HCT116 (cell line): ENCODE measurements at regions not wholly inside any gene's neighbourhood (a gene's known extent, or its start where the extent isn't known, plus 50 kb on each side); places are given as distances from the start of the nearest gene placed in this dataset.

ENCODE experiments used
- ATAC-seq: fragments of 200-7000 bp; cut with Tn5 transposase; 2 replicates; pipeline ENCODE4 v1.9.1; 2020; ENCODE audit warnings: mild to moderate bottlenecking, moderate library complexity
- BruUV-seq: library from RNA; stranded (reverse); fragments of 400-500 nt; replicated peaks from 2 replicates; lab custom pipeline; 2021; lab: Mats Ljungman, UMichigan
- CTCF ChIA-PET: fragments of 300-600 bp; sonication (Branson Sonifier 250); formaldehyde crosslinking; loops from one replicate; lab custom pipeline; 2021; ENCODE audit warnings: antibody characterized with exemption; lab: Charles Lee
- POLR2A ChIA-PET: fragments of 300-600, 350-600 bp; sonication (Branson Sonifier 250); formaldehyde crosslinking; loops from one replicate; lab custom pipeline; 2021; ENCODE audit warnings: antibody characterized with exemption; lab: Charles Lee
- RAD21 ChIA-PET, 2 experiments: fragments of 300-600 bp; sonication (Branson Sonifier 250); formaldehyde crosslinking; loops; one replicate each; lab custom pipeline; 2023; ENCODE audit warnings: low total read pairs in 2 of 2; ENCODE audit not compliant: uncharacterized antibody in 2 of 2, unreplicated experiment in 2 of 2, low non-redundant PET in 1 of 2; lab: Charles Lee
- DNase-seq: peaks from one replicate; pipeline ENCODE4 v3.0.0-alpha.2; 2010; ENCODE audit warnings: low read depth, low spot score
- H2AFZ ChIP-seq: fragments of 200-600 bp; shearing (Covaris generic), sonication (generic); 2 replicates; pipeline ENCODE4 v1.6.1; 2017; ENCODE audit warnings: low read depth, mixed run types, mixed read lengths, antibody characterized with exemption, low read length; ENCODE audit not compliant: poor library complexity, severe bottlenecking
- H3K27ac ChIP-seq: 2 replicates; pipeline ENCODE4 v1.5.1; 2012; ENCODE audit warnings: low read depth, low read length
- H3K27me3 ChIP-seq: fragments of 200-600 bp; sonication (generic); 2 replicates; pipeline ENCODE4 v1.6.1; 2016; ENCODE audit warnings: mixed run types, low read length, mixed read lengths; ENCODE audit not compliant: insufficient read depth
- H3K36me3 ChIP-seq, 2 experiments: fragments of 200-500 bp in 1 of 2; fragments of 200-600 bp in 1 of 2; sonication (Bioruptor generic) in 1 of 2; sonication (generic) in 1 of 2; 2 replicates each; pipeline versions ENCODE4 v1.5.1 to v1.6.1; 2014 to 2016; ENCODE audit warnings: low read length in 2 of 2, inconsistent platforms in 1 of 2, mixed read lengths in 1 of 2, mixed run types in 1 of 2; ENCODE audit not compliant: insufficient read depth in 2 of 2, control insufficient read depth in 1 of 2
- H3K4me1 ChIP-seq, 2 experiments: fragments of 200-600 bp in 1 of 2; sonication (generic) in 1 of 2; 2 replicates each; pipeline versions ENCODE4 v1.5.1 to v1.6.1; 2012 to 2017; ENCODE audit warnings: low read length in 2 of 2, inconsistent platforms in 1 of 2, mild to moderate bottlenecking in 1 of 2, mixed read lengths in 1 of 2, mixed run types in 1 of 2, moderate library complexity in 1 of 2; ENCODE audit not compliant: insufficient read depth in 2 of 2, control insufficient read depth in 1 of 2
- H3K4me2 ChIP-seq: fragments of 200-600 bp; sonication (generic); 2 replicates; pipeline ENCODE4 v1.6.1; 2017; ENCODE audit warnings: mixed run types, low read length, mixed read lengths
- H3K4me3 ChIP-seq, 2 experiments: fragments of 200-600 bp in 1 of 2; sonication (generic) in 1 of 2; replicated peaks in 1 of 2; 2 replicates each; pipeline ENCODE4 v1.5.1; 2011 to 2016; ENCODE audit warnings: low read length in 2 of 2, control low read depth in 1 of 2, low read depth in 1 of 2, mild to moderate bottlenecking in 1 of 2, mixed read lengths in 1 of 2, mixed run types in 1 of 2
- H3K79me2 ChIP-seq: fragments of 200-600 bp; sonication (generic); 2 replicates; pipeline ENCODE4 v1.6.1; 2017; ENCODE audit warnings: mild to moderate bottlenecking, mixed run types, low read length, moderate library complexity, mixed read lengths; ENCODE audit not compliant: insufficient read depth
- H3K9ac ChIP-seq: fragments of 200-600 bp; sonication (generic); 2 replicates; pipeline ENCODE4 v1.6.1; 2016; ENCODE audit warnings: low read length, mixed read lengths
- H3K9me2 ChIP-seq: fragments of 200-600 bp; sonication (generic), shearing (Covaris generic); 2 replicates; pipeline ENCODE4 v1.6.1; 2017; ENCODE audit warnings: mixed run types, mild to moderate bottlenecking, moderate library complexity; ENCODE audit not compliant: insufficient read depth
- H3K9me3 ChIP-seq, 2 experiments: fragments of 200-500 bp in 1 of 2; fragments of 200-600 bp in 1 of 2; sonication (Bioruptor generic) in 1 of 2; sonication (generic) in 1 of 2; 2 replicates each; pipeline ENCODE4 v1.6.1; 2014 to 2017; ENCODE audit warnings: low read length in 2 of 2, mixed read lengths in 2 of 2, inconsistent platforms in 1 of 2, low read depth in 1 of 2, mild to moderate bottlenecking in 1 of 2, mixed run types in 1 of 2, moderate library complexity in 1 of 2; ENCODE audit not compliant: control insufficient read depth in 1 of 2, insufficient read depth in 1 of 2
- H4K20me1 ChIP-seq: fragments of 200-600 bp; sonication (generic), shearing (Covaris generic); 2 replicates; pipeline ENCODE4 v1.6.1; 2017; ENCODE audit warnings: mixed run types, mild to moderate bottlenecking, moderate library complexity; ENCODE audit not compliant: insufficient read depth
- CEBPB ChIP-seq: IDR thresholded peaks from 2 replicates; pipeline ENCODE4 v1.6.1; 2012; ENCODE audit warnings: low read depth
- CTCF ChIP-seq, 3 experiments: fragments of 200-600 bp in 1 of 3; sonication (generic) in 1 of 3; IDR thresholded peaks in 2 of 3; conservative IDR thresholded peaks in 1 of 3; 2 replicates each; pipeline ENCODE4 v1.5.1; 2012 to 2017; ENCODE audit warnings: low read depth in 2 of 3, low read length in 2 of 3, antibody characterized with exemption in 1 of 3, borderline replicate concordance in 1 of 3, control low read depth in 1 of 3, mild to moderate bottlenecking in 1 of 3, mixed read lengths in 1 of 3, mixed run types in 1 of 3, moderate library complexity in 1 of 3; ENCODE audit not compliant: insufficient read depth in 1 of 3
- EGR1 ChIP-seq: IDR thresholded peaks from 2 replicates; pipeline ENCODE4 v1.6.1; 2012; ENCODE audit warnings: low read depth
- ELF1 ChIP-seq: IDR thresholded peaks from 2 replicates; pipeline ENCODE4 v1.6.1; 2012; ENCODE audit warnings: low read depth, borderline replicate concordance
- EZH2 ChIP-seq: fragments of 200-600 bp; sonication (generic); IDR thresholded peaks from 2 replicates; pipeline ENCODE4 v1.6.1; 2017; ENCODE audit warnings: antibody characterized with exemption, mixed run types
- FOSL1 ChIP-seq: IDR thresholded peaks from 2 replicates; pipeline ENCODE4 v1.6.1; 2012; ENCODE audit warnings: low read depth
- JUND ChIP-seq: IDR thresholded peaks from 2 replicates; pipeline ENCODE4 v1.6.1; 2012
- RAD21 ChIP-seq: IDR thresholded peaks from 2 replicates; pipeline ENCODE4 v1.6.1; 2012; ENCODE audit warnings: low read depth, mild to moderate bottlenecking
- REST ChIP-seq: IDR thresholded peaks from 2 replicates; pipeline ENCODE4 v1.6.1; 2012; ENCODE audit warnings: low read depth
- SP1 ChIP-seq: IDR thresholded peaks from 2 replicates; pipeline ENCODE4 v1.6.1; 2012; ENCODE audit warnings: low read depth
- SRF ChIP-seq: IDR thresholded peaks from 2 replicates; pipeline ENCODE4 v1.6.1; 2012; ENCODE audit warnings: low read depth
- TCF7L2 ChIP-seq: IDR thresholded peaks from 2 replicates; pipeline ENCODE4 v1.7.0; 2011; ENCODE audit warnings: borderline replicate concordance, inconsistent platforms; ENCODE audit not compliant: insufficient read depth, insufficient read length; ENCODE audit errors: extremely low read depth
- ZFX ChIP-seq: fragments of 450-650 bp; IDR thresholded peaks from 2 replicates; pipeline ENCODE4 v1.6.1; 2017
- ZNF274 ChIP-seq: fragments of 200-500 bp; sonication (Bioruptor generic); IDR thresholded peaks from 2 replicates; pipeline ENCODE4 v1.6.1; 2014; ENCODE audit warnings: mild to moderate bottlenecking, low read depth, low read length, inconsistent platforms
- intact Hi-C: fragments of 100-400 bp; cut with micrococcal nuclease; formaldehyde crosslinking; loops from 2 replicates; pipeline ENCODE4 v1.10.0; 2022
- TF ChIP-seq, protein P1 (sequence below): IDR thresholded peaks from 2 replicates; pipeline ENCODE4 v1.6.1; 2012
- TF ChIP-seq, protein P2 (sequence below): IDR thresholded peaks from 2 replicates; pipeline ENCODE4 v1.6.1; 2012

DNA sequence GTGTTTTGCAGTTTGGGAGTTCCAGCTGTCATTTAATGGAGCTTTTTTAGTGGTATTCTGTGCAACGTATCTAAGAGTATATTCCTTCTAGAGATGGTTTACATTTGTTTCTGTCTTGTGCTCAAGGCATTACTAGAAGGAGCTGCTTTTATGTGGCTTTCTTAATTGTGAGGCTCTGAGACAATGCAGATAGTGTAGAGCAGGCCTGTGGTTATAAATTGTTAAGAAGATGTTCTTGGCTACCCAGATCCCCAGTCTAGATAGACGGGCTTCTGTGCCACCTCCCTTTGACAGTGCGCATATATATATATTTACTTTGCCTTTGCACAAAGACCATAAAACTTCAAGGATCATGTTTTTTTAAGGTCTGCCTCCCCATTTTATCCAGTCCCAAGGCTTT is 160.8 kb upstream of the PODXL start:
- H3K27ac ChIP-seq = no peak overlapping the region
- ChIA-PET CTCF (no interaction called here), POLR2A (no interaction called here), RAD21 (no interaction called here)
- no peaks in the 10 kb centered on the region for H3K79me2 ChIP-seq
- no peaks in the 10 kb centered on the region for H3K9me3 ChIP-seq
- no TSS peak for BruUV-seq
- intact Hi-C loops = no loop called here
- H3K27me3 ChIP-seq = 0 out of 2 replicates have a peak, but pooled peaks cover 3% of the 10 kb centered on the region
- no peaks in the 10 kb centered on the region for H3K36me3 ChIP-seq
- TF ChIP-seq SRF (no peak), CTCF (IDR thresholded peaks at IDR 0.05 in 2 of 3, conservative IDR thresholded peaks at IDR 0.05 in 1 of 3; ENCODE audit: borderline replicate concordance in 1 of 3, insufficient read depth in 1 of 3, low read depth in 2 of 3, low read length in 2 of 3) (no peak), JUND (no peak)
- TF ChIP-seq, protein P1, sequence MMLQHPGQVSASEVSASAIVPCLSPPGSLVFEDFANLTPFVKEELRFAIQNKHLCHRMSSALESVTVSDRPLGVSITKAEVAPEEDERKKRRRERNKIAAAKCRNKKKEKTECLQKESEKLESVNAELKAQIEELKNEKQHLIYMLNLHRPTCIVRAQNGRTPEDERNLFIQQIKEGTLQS = no peak
- H3K9ac ChIP-seq = no peak overlapping the region
- no peak overlapping the region for H3K4me2 ChIP-seq
- no peaks in the 10 kb centered on the region for H3K4me1 ChIP-seq
- DNase-seq (no peak), ATAC-seq (no peak)
- H4K20me1 ChIP-seq = no peaks in the 10 kb centered on the region
- no peak overlapping the region for H3K4me3 ChIP-seq
- H2AFZ ChIP-seq = no peak overlapping the region
- no peaks in the 10 kb centered on the region for H3K9me2 ChIP-seq

- RAD21 ChIA-PET = no interaction called here
- Histone ChIP-seq H4K20me1 (no peaks in the 10 kb centered on the region), H3K36me3 (no peaks in the 10 kb centered on the region), H3K4me1 (no peaks in the 10 kb centered on the region), H3K27ac (no peak overlapping the region), H3K4me3 (no peak overlapping the region), H3K4me2 (no peak overlapping the region), H3K9ac (no peak overlapping the region), H3K79me2 (no peaks in the 10 kb centered on the region), H3K27me3 (peaks cover 31% of the 10 kb centered on the region), H3K9me3 (peaks cover 0 to 4% of the 10 kb centered on the region in 2 experiments; a peak in 1 of 4 replicates), H2AFZ (no peak overlapping the region), H3K9me2 (no peaks in the 10 kb centered on the region)
- DNase-seq (no peak), ATAC-seq (no peak)
- POLR2A ChIA-PET = no interaction called here
- CTCF ChIA-PET = interaction anchor here (1.6 kb wide), 1 partner anchor 10 kb away, joined by 3 read pairs; no protein-coding TSS in a partner anchor
- intact Hi-C loops = no loop called here
- no TSS peak for BruUV-seq
- no peak for TF ChIP-seq RAD21
- TF ChIP-seq SP1 = no peak
- no peak for TF ChIP-seq ELF1
- no peak for TF ChIP-seq REST
- TF ChIP-seq, protein P1 = no peak
- no peak for TF ChIP-seq ZNF274
- TF ChIP-seq EGR1 = no peak
- TF ChIP-seq EZH2 = no peak
- no peak for TF ChIP-seq CEBPB
- no peak for TF ChIP-seq ZFX
- no peak for TF ChIP-seq TCF7L2
- TF ChIP-seq JUND = no peak
- TF ChIP-seq, protein P2, sequence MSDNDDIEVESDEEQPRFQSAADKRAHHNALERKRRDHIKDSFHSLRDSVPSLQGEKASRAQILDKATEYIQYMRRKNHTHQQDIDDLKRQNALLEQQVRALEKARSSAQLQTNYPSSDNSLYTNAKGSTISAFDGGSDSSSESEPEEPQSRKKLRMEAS = no peak
- TF ChIP-seq FOSL1 = no peak
Measured at GRCh38 chr7:131699323-131699722, 142.9 kb upstream of the PODXL start.
